Ovary (tissue), 7 donors: ENCODE measurements at regions not wholly inside any gene's neighbourhood (a gene's known extent, or its start where the extent isn't known, plus 50 kb on each side); places are given as distances from the start of the nearest gene placed in this dataset.

Experiments
- DNase-seq, 5 donors: peaks; one replicate each; pipeline ENCODE4 v3.0.0-alpha.2; 2019 to 2020
- H3K27ac ChIP-seq, 2 donors: fragments of 200-600 bp; one replicate each; pipeline versions ENCODE4 v1.5.1 to v1.8.0; 2019 to 2022
- H3K27me3 ChIP-seq: fragments of 200-600 bp; one replicate; pipeline ENCODE4 v1.8.0; 2022
- H3K36me3 ChIP-seq: fragments of 200-600 bp; sonication (generic); one replicate; pipeline ENCODE4 v1.5.1; 2019
- H3K4me1 ChIP-seq: one replicate; pipeline ENCODE4 v1.8.1; 2013; ENCODE audit warnings: mild to moderate bottlenecking, moderate library complexity; ENCODE audit not compliant: insufficient read depth
- H3K4me3 ChIP-seq: fragments of 200-600 bp; sonication (generic); one replicate; pipeline ENCODE4 v1.5.1; 2017
- H3K9me3 ChIP-seq, 2 donors: fragments of 200-600 bp in 1 of 2; sonication (generic) in 1 of 2; one replicate each; pipeline versions ENCODE4 v1.5.1 to v1.8.1; 2013 to 2019; ENCODE audit warnings: mild to moderate bottlenecking in 1 of 2, moderate library complexity in 1 of 2
- CTCF ChIP-seq, 3 donors: fragments of 450-650 bp in 2 of 3; fragments of 200-600 bp in 1 of 3; IDR thresholded peaks; one replicate each; pipeline versions ENCODE4 v1.5.1 to v1.8.0; 2016 to 2022; ENCODE audit warnings: antibody characterized with exemption in 3 of 3, mild to moderate bottlenecking in 1 of 3
- EP300 ChIP-seq: sonication (generic); formaldehyde crosslinking; IDR thresholded peaks from one replicate; pipeline ENCODE4 v1.6.1; 2017; ENCODE audit warnings: antibody characterized with exemption
- POLR2A ChIP-seq: fragments of 450-650 bp; IDR thresholded peaks from one replicate; pipeline ENCODE4 v1.6.1; 2017; ENCODE audit warnings: antibody characterized with exemption, mild to moderate bottlenecking, moderate library complexity
- WGBS, 3 donors: extraction: QIAGEN DNeasy Blood & Tissue Kit in 1 of 3; methylation state at CpG; one replicate each; pipeline versions ENCODE4 v1.1.5 to v1.1.7; 2013 to 2017; 5-methylcytosine and 5-hydroxymethylcytosine counted together
- intact Hi-C, 4 donors: fragments of 100-400 bp; cut with DNase I; formaldehyde crosslinking; loops; one replicate each; pipeline versions ENCODE4 v1.11.0 to v1.15.1; 2022 to 2023
- donor health status: DM: no; HTN: no; CAD: no; lungs with moderate emphysema.
- donor health status: DM: no; HTN: no; CAD: no.
- donor health status: Bipolar disorder and iron deficiency.
- donor health status: DM: no; HTN: no; CAD: no.
- donor health status: DM: yes; HTN: yes; CAD: no.

DNA sequence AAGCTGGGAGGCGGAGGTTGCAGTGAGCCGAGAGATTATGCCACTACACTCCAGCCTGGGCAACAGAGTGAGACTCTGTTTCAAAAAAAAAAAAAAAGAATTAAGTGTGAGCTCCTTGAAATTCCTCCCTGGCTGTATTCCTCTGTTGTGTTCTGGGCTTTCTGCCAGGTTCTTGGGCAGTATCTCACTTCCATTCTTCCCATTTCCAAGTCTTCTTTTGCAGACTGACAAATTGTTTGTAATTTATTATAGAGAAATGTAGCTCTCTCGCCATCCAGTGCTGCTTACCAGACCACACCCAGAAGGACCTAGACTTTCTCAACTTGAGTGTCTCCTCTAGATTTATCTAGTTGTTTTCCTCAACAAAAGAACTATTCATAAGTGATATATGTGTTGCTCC, 105.0 kb upstream of the ADGRL2 start:
- no peak overlapping the region for H3K27ac ChIP-seq
- H3K36me3 ChIP-seq = no peaks in the 10 kb centered on the region
- no peaks in the 10 kb centered on the region for H3K4me1 ChIP-seq
- no peaks in the 10 kb centered on the region for H3K27me3 ChIP-seq
- peak in 2 of 5 donors; percentile 29 to 31 for DNase-seq
- intact Hi-C loops = no loop called here
- WGBS, 3 donors = 24 to 45% (median 33%) methylated on average over 3 of the region's 3 CpGs
- no peaks in the 10 kb centered on the region for H3K9me3 ChIP-seq
- TF ChIP-seq CTCF (IDR thresholded peaks at IDR 0.05) (no peak), EP300 (no peak), POLR2A (no peak)
- H3K4me3 ChIP-seq = no peak overlapping the region

DNA sequence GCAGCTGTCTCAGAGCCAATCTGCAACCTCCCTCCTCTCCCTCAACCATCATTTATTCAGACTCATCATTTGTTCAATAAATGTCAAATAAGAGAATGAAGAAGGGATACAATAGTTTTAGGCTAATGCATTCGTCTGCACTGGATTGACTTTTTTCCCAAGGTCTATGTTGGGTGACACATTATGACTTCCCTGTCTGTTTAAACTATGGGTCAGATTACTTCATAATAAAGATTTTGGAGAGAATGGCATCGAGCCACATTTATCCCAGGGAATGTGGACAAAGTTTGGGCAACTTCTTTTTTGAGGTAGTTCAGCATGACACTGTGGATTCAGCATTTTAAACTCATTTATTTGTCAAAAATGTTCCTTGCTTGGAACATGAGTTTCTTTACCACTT, 107.4 kb upstream of the ADGRL2 start:
- H3K36me3 ChIP-seq = no peaks in the 10 kb centered on the region
- no peak for DNase-seq
- no peaks in the 10 kb centered on the region for H3K4me1 ChIP-seq
- H3K4me3 ChIP-seq = no peak overlapping the region
- H3K27me3 ChIP-seq = no peaks in the 10 kb centered on the region
- TF ChIP-seq EP300 (no peak), POLR2A (no peak), CTCF (IDR thresholded peaks at IDR 0.05) (no peak)
- H3K27ac ChIP-seq = no peak overlapping the region
- H3K9me3 ChIP-seq = no peaks in the 10 kb centered on the region
- 88 to 94% (median 93%) methylated on average over 2 of the region's 2 CpGs for WGBS, 3 donors
- intact Hi-C loops = no loop called here

- no peaks in the 10 kb centered on the region for H3K4me1 ChIP-seq
- H3K9me3 ChIP-seq = no peaks in the 10 kb centered on the region
- TF ChIP-seq EP300 = no peak
- no peak for DNase-seq
- H3K36me3 ChIP-seq = no peaks in the 10 kb centered on the region
- intact Hi-C loops = no loop called here
- 34 to 53% (median 53%) methylated on average over 5 of the region's 5 CpGs for WGBS, 3 donors
- H3K4me3 ChIP-seq = no peak overlapping the region
- H3K27ac ChIP-seq = no peak overlapping the region
- H3K27me3 ChIP-seq = no peaks in the 10 kb centered on the region
These were observed 109.9 kb upstream of the ADGRL2 start for GRCh38 chr1:81690676-81691453.

DNA sequence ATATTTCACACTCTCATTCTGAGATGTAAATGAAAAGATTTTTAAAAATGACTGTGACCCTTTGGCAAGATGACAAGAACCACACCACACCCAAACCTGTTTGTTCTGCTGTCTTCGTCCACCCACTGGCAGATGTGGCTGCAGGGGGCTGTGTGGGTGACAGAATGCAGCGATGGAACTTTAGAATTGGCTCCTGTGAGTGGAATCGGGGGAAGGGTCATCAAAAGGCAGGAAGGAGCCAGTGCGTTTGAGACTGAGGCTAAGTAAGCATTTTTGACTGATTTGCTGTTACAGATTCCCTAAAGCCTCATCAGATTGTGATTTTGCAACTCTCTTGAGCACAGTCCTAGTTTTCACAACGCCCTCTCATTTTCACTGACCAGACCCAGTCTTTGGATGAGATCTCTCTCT, 111.2 kb upstream of the ADGRL2 start:
- Histone ChIP-seq H3K9me3 (no peaks in the 10 kb centered on the region), H3K27me3 (no peaks in the 10 kb centered on the region), H3K4me1 (no peaks in the 10 kb centered on the region), H3K27ac (no peak overlapping the region), H3K36me3 (no peaks in the 10 kb centered on the region), H3K4me3 (no peak overlapping the region)
- intact Hi-C loops = no loop called here
- TF ChIP-seq POLR2A (no peak), EP300 (no peak), CTCF (IDR thresholded peaks at IDR 0.05) (no peak)
- no peak for DNase-seq
- 63 to 82% (median 70%) methylated on average over 5 of the region's 5 CpGs for WGBS, 3 donors

GRCh38 chr1:81682490-81682889, 118.2 kb upstream of the ADGRL2 start:
- Histone ChIP-seq H3K27me3 (no peaks in the 10 kb centered on the region), H3K9me3 (no peaks in the 10 kb centered on the region), H3K27ac (no peak overlapping the region), H3K36me3 (no peaks in the 10 kb centered on the region), H3K4me1 (peaks cover 9% of the 10 kb centered on the region), H3K4me3 (no peak overlapping the region)
- intact Hi-C loops = no loop called here
- DNase-seq = no peak
- whole genome bisulfite sequencing, 3 donors = 84 to 88% (median 84%) methylated on average over 7 of the region's 7 CpGs
- TF ChIP-seq POLR2A (no peak), EP300 (no peak), CTCF (IDR thresholded peaks at IDR 0.05) (no peak)
